ENCODE measurements at regions not wholly inside any gene's neighbourhood (a gene's known extent, or its start where the extent isn't known, plus 50 kb on each side); places are given as distances from the start of the nearest gene placed in this dataset.

DNA sequence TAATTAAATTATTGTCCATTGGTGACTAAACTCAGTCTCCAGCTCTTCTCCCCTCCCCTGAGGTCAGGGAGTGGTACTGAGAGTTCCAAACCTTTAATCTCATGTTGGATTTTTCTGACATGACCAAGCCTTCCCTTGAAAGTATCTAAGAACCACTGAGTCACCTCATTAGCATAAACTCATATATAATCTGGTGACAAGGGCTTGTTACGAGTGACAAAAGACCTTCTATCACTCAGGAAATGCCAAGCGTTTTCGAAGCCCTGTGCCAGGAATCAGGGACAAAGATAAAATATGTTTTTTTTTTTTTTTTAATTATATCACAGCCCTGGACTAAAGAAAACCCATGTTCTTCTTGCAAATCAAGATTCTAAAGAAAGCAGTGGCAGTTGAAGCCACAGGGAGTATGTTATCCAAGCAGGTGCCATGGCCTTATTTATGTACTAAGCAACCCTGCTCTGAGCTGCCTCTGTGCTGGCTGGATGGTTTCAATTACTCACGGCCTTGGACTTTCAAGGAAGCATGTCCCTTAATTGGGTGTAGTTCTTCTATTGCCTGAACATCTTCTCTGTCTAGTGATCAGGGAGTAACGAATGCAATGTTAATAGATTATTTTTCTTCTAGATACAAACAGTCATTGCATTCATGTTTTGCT lies 169.0 kb upstream of the PRKCQ start:
- no peaks in the 10 kb centered on the region for H3K36me3 ChIP-seq (ENCODE audit: insufficient read depth, low read length)
- no peaks in the 10 kb centered on the region for H3K4me1 ChIP-seq (ENCODE audit: insufficient read depth, low read length, severe bottlenecking)
- no peak overlapping the region for H3K4me3 ChIP-seq (ENCODE audit: low read depth, low read length, poor library complexity, severe bottlenecking)
- no peaks in the 10 kb centered on the region for H3F3A ChIP-seq (ENCODE audit: insufficient read depth, low read length)
- no peaks in the 10 kb centered on the region for H3K9me2 ChIP-seq (ENCODE audit: low read depth, low read length)
- H3K9ac ChIP-seq (ENCODE audit: low read length), result no peak overlapping the region
- H4K20me1 ChIP-seq (ENCODE audit: insufficient read depth, low read length), result no peaks in the 10 kb centered on the region
- no peaks in the 10 kb centered on the region for H3K79me2 ChIP-seq (ENCODE audit: insufficient read depth, low read length)
- no peak overlapping the region for H2AFZ ChIP-seq (ENCODE audit: low read length)
- no peaks in the 10 kb centered on the region for H3K9me3 ChIP-seq (ENCODE audit: low read length)
- TF ChIP-seq CTCF (IDR thresholded peaks at IDR 0.05; ENCODE audit: low read length) (no peak), EZH2 (IDR thresholded peaks at IDR 0.05; ENCODE audit: borderline replicate concordance, low read length) (no peak)
- H3K27ac ChIP-seq (ENCODE audit: low read depth, low read length, poor library complexity, severe bottlenecking), result no peak overlapping the region
- H3K27me3 ChIP-seq (ENCODE audit: insufficient read depth, low read length), result no peaks in the 10 kb centered on the region
- H3K4me2 ChIP-seq (ENCODE audit: low read length), result no peak overlapping the region

DNA sequence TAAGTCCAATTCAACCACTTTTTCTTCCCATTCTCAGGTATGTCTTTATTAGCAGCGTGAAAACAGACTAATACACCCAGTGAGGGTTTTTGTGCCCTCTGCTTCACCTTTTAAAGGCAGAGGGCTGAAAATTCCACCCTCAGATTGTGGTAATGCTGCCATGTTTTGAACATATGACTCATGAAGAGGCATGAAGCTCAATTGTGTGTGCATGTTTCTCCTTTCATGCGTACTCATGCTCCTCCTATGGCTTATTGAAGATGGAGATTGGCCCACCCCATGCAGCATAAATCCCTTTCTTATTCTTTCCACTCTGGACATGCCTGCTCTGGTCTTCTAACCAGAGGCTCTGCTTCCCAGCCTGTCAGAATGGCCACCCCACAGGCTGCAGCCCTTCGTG lies 168.0 kb upstream of the PRKCQ start:
- H3K4me1 ChIP-seq (ENCODE audit: insufficient read depth, low read length, severe bottlenecking), result no peaks in the 10 kb centered on the region
- H3K9ac ChIP-seq (ENCODE audit: low read length), result no peak overlapping the region
- no peaks in the 10 kb centered on the region for H3F3A ChIP-seq (ENCODE audit: insufficient read depth, low read length)
- no peaks in the 10 kb centered on the region for H4K20me1 ChIP-seq (ENCODE audit: insufficient read depth, low read length)
- no peaks in the 10 kb centered on the region for H3K9me2 ChIP-seq (ENCODE audit: low read depth, low read length)
- H3K27me3 ChIP-seq (ENCODE audit: insufficient read depth, low read length), result no peaks in the 10 kb centered on the region
- TF ChIP-seq CTCF (IDR thresholded peaks at IDR 0.05; ENCODE audit: low read length) (no peak), EZH2 (IDR thresholded peaks at IDR 0.05; ENCODE audit: borderline replicate concordance, low read length) (no peak)
- H3K4me3 ChIP-seq (ENCODE audit: low read depth, low read length, poor library complexity, severe bottlenecking), result no peak overlapping the region
- no peak overlapping the region for H2AFZ ChIP-seq (ENCODE audit: low read length)
- no peaks in the 10 kb centered on the region for H3K79me2 ChIP-seq (ENCODE audit: insufficient read depth, low read length)
- H3K27ac ChIP-seq (ENCODE audit: low read depth, low read length, poor library complexity, severe bottlenecking), result no peak overlapping the region
- H3K36me3 ChIP-seq (ENCODE audit: insufficient read depth, low read length), result no peaks in the 10 kb centered on the region
- no peaks in the 10 kb centered on the region for H3K9me3 ChIP-seq (ENCODE audit: low read length)
- H3K4me2 ChIP-seq (ENCODE audit: low read length), result no peak overlapping the region

GRCh38 chr10:6746782-6747181 lies 166.7 kb upstream of the PRKCQ start:
- H3K27ac ChIP-seq (ENCODE audit: low read depth, low read length, poor library complexity, severe bottlenecking), result no peak overlapping the region
- no peaks in the 10 kb centered on the region for H3K4me1 ChIP-seq (ENCODE audit: insufficient read depth, low read length, severe bottlenecking)
- no peaks in the 10 kb centered on the region for H3K9me2 ChIP-seq (ENCODE audit: low read depth, low read length)
- TF ChIP-seq CTCF (IDR thresholded peaks at IDR 0.05; ENCODE audit: low read length) (no peak), EZH2 (IDR thresholded peaks at IDR 0.05; ENCODE audit: borderline replicate concordance, low read length) (no peak)
- no peaks in the 10 kb centered on the region for H3K36me3 ChIP-seq (ENCODE audit: insufficient read depth, low read length)
- H3K9ac ChIP-seq (ENCODE audit: low read length), result no peak overlapping the region
- H3F3A ChIP-seq (ENCODE audit: insufficient read depth, low read length), result no peaks in the 10 kb centered on the region
- H3K4me2 ChIP-seq (ENCODE audit: low read length), result no peak overlapping the region
- H3K79me2 ChIP-seq (ENCODE audit: insufficient read depth, low read length), result no peaks in the 10 kb centered on the region
- H3K27me3 ChIP-seq (ENCODE audit: insufficient read depth, low read length), result no peaks in the 10 kb centered on the region
- no peak overlapping the region for H3K4me3 ChIP-seq (ENCODE audit: low read depth, low read length, poor library complexity, severe bottlenecking)
- H4K20me1 ChIP-seq (ENCODE audit: insufficient read depth, low read length), result no peaks in the 10 kb centered on the region
- H2AFZ ChIP-seq (ENCODE audit: low read length), result no peak overlapping the region
- no peaks in the 10 kb centered on the region for H3K9me3 ChIP-seq (ENCODE audit: low read length)
